NCI-H2107 (cell line): ENCODE measurements at regions not wholly inside any gene's neighbourhood (a gene's known extent, or its start where the extent isn't known, plus 50 kb on each side); places are given as distances from the start of the nearest gene placed in this dataset.
"Not testable (repeated sequence)": the region's sequence is repeated elsewhere in the genome, so short reads cannot be mapped to it uniquely, and the experiment has no call there.

Experiments used
- DNase-seq: peaks from one replicate; lab custom pipeline; 2025; lab: John Stamatoyannopoulos, UW

DNA sequence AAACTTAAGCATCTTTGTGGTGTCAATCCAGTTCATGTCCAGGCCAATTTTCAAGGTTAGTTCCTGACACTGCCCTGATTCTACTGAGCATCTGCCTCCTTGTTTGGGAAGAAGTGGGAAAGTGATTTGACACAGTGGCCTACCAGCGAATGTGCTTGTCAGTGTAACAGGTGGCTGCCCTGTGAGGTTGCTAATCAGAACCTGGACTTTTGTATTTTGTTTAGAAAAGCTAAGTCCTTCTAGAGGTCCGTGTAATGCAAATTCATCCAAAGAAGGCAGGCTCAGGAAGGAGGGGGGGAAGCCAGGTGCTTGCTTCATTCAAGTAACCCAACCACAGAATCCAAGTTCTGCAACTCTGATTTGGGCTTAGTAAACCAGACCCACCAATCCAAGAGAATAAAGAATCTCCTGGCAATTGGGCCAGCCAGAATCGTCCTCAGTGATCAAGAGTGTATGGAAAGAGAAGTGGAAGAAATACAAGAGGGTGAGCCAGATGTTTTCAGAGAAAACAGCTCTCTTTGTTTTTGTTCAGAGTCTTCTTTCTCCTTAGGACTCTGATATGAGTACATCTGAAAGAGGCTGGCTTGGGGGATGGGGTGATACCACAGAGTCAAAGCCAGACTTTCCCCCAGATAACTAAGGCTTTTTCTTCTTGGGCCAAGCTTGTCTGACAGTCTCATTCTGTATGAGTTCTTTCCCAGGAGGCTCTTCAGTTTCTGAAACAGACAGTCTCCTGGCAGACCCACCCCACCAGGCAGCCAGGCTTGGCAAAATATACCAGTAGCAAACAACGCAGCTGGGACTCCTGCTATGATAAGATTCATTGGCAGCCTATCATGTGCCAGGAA lies 508.9 kb upstream of the TBL1XR1 start:
- no peak for DNase-seq

DNA sequence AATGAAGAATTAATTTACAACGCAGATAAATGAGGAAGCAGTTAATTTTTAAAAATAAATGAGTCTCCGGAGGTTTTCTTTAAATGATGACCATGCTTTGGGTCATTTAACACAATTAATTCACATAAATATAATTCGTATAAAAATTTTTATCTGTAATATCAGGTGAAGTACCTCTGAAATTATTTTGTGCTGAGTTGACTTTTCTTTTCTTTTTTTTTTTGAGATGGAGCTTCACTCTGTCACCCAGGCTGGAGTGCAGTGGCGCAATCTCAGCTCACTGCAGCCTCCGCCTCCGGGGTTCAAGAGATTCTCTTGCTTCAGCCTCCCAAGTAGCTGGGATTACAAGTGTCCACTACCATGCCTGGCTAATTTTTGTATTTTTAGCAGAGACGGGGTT lies 512.2 kb upstream of the TBL1XR1 start:
- not testable (repeated sequence) for DNase-seq

DNA sequence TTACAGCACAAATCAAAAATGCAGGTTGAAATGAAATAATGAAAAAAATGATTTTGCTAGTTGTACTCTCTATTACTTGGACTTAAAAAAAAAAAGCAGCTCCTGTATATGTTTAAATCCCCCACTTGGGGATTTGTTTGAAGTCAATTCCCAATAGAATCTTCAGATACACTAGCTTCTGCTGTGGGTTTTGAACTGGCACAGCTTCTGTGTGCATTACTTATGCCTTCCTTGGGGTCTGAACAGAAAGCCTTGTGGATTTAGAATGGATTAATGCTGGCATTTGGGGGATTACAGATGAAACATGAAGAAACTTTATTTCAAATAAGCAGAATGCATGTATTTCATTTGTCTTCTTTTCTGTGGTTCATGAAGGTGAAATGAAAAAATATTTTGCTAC lies 513.2 kb upstream of the TBL1XR1 start:
- no peak for DNase-seq

DNA sequence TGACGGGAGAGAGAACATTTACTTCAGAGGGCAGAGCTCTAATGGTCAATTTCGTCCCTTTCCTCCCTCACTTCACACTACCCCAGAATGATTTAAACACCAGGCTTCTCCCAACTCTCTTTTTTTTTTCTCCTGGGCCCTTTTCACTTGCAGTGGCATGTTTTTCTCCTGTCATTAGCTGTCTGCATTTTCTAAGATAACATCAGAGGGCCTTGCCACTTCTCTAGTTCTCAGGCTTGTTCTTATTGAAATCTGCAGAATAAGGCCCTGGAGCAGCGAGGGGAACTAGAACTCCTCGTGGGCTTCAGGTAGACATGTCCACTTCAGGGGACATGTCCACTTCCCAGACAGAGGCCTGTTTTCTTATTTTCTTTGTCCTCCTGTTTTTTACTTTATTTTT lies 514.4 kb upstream of the TBL1XR1 start:
- no peak for DNase-seq

DNA sequence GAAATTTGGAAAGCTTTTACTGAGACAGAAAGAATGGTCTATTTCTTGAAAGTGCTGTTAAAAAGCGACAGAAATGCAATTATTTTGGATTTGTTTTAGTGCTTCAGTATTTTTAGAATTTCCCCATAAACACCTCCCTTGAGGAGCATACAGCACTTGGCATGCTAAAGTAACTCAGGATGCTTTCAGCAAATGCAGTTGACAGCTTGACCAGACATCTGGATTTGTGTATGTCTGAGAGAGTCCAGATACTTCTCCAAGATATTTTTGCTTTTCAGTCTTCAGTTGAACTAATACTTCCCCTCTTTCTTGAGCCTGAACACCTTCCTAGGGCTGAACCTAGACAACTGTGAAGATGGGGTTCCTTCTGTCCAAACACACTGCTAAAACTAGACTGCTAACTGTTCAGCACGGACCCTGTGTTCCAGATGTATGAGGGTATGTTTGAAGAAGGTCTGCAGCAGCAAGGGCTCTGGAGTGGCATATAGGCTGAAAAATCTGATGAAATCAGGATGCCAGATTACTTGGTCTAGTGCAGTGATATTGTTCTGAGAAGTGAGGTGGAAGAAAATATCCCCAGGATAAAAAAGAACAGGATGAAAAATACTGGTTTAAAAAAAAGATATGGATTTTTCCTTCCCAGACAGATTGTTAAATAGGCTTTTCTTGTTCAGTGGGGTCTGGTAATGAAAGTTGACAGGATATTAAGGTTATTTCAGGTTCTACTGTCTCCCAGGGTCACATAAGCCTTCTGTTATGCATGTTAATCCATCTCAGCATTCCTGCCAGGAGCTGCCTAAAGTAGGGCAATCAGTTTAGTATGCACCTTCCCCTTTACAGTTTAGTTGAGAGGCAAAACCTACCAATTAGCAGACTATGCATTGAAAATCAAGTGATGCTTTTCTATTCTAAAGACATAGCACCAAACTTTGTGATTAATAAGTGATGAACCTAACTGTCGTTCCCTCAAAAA lies 516.9 kb upstream of the TBL1XR1 start:
- no peak for DNase-seq

DNA sequence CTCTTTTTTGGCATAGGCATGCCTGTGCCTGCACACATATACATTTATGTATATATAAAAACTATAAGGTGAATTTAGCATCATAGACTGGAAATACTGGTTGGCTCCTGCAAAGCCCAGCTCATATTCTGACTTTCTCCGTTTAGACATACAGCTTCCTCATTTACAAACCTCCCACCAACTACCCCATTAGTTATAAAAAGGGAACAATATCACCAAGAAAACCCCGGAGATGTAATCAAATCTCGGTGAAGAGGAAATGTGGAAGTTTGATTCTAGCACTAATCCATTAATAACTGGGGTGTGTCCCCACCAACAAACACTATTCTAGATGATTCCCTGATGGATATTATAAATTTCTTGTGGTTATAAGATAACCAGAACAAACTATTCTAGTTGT lies 517.7 kb upstream of the TBL1XR1 start:
- DNase-seq: no peak

DNA sequence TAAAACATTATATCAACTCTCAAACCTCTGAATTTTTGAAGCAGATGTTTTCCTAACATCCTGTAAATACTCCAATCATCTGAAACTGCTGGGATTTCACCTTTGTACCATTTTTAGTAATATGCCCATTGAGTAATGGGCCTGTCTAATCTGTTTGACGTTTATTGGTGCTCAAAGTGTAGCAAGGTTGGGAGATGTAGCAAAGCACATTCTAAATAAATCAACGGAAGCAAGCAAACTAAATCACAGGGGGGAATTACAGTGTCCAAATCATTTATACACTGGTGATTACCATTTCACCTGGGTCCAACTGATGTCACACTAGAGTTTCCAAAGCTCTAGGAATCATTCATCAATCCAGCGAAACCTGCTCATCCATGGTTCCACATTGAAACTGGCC lies 518.7 kb upstream of the TBL1XR1 start:
- no peak for DNase-seq

DNA sequence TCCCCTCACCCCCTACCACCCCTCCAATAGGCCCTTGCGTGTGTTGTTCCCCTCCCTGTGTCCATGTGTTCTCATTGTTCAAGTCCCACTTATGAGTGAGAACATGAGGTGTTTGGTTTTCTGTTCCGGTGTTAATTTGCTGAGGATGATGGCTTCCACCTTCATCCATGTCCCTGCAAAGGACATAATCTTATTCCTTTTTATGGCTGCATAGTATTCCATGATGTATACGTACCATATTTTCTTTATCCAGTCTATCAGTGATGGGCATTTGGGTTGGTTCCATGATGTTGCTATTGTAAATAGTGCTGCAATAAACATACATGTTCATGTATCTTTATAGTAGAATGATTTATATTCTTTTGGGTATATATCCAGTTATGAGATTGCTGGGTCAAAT lies 523.6 kb upstream of the TBL1XR1 start:
- not testable (repeated sequence) for DNase-seq

DNA sequence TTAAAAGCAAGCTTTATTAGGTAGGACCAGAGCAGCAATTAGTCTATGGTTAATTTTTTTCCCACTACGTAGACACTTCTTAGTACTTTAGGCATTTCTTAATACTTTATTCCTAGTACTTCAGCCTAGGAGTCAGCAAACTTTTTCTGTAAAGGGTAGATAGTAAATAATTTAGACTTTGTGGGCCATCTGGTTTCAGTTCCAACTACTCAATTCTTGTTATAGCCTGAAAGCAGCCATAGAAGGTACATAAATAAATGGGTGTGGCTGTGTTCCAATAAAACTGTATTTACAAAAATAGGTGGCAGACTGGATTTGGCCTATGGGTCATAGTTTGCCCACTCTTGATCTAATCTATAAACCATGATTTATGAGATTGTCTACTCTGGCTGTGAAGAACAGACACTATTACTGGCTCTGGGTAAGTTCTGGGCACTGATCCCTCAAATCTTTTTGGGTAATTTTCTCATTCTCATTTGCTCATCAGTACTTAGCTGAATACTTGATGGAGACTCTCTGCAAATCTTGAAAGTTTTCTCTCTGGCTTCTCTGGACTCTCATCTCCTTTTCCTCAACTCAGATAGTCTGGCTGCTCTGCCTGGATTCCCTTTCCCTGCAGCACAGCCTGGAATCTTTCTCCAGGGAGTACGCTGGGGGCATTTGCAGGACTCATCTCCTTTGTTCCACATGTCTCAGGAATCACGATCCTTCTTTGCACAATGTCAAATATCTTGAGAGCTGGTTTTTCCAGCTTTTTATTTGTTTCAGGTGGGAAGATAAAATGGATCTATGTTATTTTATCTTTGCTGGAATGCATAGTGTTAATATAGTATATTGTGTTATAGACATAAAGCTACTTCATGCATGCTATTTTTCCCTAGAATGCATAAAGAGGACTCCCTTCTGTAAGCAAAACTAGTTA lies 524.8 kb upstream of the TBL1XR1 start:
- no peak for DNase-seq

DNA sequence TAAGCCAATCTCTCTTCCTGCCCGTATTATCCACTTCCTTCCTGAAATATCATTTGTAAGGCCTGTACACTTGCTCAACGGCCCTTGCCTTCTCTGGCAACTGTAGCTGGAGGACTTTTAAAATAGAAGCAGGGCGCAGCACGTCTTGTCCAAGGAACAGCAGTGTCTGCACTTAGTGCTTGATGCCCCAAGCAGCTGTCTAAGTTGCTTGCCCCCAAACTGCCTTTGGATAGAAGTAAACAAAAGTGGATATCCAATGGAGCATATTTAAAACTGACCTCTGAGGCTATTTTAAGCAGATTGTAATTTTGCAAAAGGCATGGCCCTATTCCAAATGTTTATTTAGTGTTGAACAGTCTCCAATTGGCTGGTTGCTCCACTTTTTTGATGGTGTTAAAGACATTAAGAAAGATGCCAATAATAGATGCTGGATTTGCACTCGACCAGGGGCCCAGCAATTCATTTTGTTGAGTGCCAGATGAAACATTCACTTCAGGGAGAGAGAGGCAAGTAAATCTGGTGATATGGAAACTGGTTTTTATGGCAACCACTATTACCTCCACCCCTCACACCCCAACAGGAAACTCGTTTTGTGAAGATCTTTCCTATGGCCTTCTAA lies 526.8 kb upstream of the TBL1XR1 start:
- DNase-seq: no peak

DNA sequence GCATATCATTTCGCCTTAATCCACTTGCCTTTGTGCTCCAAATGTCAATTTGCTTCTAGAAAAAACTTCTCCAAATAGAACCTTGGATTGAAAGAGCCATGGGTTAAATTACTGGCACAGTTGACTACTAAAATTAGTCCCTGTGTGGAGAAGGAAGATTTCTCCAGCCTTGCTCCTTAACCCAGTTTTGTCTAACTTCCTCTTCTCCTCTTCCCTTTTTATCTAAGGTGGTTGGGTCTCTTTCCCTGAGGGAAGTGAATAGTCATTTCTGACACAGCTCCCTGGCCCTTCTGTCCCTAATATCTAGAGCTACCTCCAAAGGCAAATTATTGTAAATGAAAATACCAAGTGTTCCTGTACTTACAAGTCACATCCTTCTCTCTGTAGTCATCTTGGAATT lies 527.9 kb upstream of the TBL1XR1 start:
- DNase-seq: no peak

DNA sequence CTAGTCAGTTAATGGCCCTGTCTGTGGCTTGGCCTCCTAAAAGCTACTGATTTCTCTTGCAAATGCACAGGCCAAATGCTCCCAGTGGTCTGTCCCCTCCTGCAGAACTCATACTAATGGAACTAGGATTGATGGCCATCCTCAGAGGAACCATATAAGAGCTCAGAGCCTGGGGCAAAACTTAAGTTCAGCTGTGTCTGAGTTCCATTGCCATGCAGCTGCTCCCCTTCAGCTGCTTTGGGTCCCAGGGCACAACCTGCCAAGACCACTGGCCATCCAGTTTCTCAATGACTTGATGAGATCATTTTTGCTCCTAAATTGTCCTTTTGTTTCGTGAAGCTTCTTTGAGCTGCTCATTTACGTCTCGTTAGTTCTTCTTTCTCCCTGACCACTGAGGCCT lies 529.5 kb upstream of the TBL1XR1 start:
- no peak for DNase-seq

DNA sequence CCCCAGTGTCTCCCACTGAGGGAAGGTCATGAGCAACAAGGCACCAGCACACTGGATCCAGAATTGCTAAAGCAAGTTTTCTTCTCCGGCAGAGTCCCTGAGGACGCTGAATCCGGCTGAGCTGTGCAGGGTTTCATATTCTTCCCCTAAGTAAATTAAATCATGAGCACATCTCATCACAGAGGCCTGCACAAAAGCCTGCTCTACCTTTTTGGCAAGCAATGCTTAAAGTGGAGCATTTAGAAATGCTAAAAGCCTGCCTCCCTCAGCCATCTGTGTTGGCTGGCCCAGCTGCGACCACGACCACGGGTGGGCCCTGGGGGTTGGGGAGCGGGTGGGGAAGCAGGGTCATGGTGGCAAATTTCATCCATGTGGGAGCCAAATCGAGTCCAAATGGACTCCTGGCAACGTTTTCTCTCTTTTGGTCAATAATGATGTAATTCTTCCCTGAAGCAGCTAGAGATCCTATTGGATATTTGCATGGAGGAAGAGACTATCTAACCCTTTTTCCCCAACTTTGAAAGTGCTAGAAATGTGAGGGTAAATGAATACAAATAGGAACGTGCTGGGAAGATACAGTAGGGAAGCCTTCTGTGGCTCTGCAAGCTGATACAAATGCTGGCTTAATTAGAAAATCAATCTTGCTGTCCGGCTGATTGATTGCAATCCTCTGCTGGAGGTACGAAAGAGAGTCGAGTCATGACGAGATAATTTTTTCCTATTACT lies 532.8 kb upstream of the TBL1XR1 start:
- peak; percentile 64 for DNase-seq

DNA sequence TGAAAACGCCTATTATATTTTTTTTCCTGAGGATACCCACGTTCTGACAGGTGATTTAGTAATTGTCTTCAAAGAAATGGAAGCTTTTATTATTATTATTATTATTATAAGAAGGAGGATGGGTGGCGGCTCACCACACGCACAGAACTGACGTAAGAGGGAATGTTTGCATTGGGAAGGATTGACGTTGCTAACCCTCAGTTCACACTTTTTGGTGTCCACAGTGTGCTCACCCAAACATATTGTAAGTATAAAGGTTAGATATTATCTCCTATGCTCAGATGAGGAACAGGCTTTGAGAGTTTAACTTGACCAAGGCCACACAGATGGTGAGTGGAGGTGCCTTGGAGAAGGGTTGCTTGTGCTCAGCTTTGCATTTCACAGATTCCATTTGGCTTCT lies 533.5 kb upstream of the TBL1XR1 start:
- DNase-seq: no peak

DNA sequence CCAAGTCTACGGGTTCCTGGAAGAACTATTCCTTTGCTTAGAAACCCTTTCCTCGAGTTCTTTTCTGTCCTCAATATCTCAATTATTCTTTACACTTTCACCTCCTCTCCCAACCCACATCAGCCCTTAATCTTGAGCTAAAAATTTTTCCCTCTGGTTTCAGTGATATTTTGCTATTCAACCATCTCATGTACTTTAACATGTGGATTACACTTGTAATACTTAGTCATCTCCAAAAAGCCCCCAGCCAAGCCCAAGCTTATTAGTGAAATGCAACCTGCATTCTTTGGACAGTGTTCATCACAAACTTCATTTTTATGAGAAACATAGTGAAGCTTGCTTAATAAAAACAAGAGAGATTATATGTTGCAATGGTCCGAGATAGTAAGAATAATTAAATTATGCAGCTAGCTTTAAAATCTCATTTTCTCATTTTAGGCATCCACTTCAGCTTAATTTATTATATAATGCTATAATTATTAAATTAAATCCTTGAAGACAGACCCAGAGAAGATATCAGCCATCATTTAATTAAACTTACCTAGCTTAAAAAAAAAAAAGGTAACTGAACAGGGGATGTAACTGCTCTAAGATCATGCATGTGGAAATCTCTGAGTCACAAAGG lies 534.5 kb upstream of the TBL1XR1 start:
- no peak for DNase-seq

DNA sequence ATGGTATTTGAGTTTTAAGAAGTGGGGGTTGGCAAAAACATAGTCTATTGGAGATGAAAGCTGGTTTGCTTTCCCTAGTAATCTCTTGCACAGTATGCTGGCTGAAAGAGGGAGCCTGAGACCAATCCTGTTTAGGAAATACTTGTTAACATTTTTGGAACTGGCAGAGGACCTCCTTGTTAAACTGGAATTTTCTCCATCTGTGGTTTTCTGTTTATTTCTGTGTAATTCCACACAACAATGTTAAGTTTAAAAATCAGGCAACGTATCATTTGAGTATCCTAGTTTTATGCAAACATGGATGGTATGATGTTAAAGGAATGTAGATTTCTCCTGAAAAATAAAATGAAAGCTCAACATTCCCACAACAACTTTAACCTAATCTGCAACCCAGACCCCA lies 536.0 kb upstream of the TBL1XR1 start:
- no peak for DNase-seq

DNA sequence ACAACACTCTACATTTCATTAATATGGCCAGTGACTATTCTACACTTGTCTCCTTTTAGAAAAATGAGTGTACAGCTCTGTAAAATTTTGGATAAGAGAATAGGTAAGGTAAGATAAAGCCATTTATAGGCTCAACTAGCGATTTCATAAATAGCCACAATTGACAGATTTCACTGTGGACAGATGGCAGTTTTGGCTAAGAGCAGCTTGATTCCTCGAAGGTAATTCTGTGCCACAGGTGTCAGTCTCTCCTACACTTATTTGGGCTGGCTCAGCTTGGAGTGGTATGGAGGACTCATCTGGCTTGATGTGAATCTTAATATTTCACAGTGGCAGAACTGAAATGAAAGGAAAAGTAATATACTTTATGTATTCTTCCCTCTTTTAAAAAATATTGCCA lies 536.7 kb upstream of the TBL1XR1 start:
- DNase-seq: no peak

DNA sequence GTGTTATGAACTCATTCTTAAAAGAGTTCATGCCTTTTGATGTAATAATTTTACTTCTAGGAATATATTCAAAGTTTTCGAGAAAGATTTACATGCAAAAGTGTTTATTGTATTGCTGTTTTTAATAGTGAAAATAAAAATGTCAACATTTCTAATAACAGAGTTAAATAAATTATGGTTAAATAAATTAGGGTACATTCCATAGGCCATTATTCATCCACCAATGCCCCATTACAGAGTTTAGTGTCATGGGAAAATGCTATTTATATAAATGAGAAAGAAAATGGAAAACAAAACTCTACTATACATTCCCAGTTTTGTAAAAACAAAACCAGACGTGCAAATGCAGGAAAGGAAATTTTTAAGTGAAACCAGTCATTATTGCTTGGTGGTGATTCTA lies 538.1 kb upstream of the TBL1XR1 start:
- no peak for DNase-seq

DNA sequence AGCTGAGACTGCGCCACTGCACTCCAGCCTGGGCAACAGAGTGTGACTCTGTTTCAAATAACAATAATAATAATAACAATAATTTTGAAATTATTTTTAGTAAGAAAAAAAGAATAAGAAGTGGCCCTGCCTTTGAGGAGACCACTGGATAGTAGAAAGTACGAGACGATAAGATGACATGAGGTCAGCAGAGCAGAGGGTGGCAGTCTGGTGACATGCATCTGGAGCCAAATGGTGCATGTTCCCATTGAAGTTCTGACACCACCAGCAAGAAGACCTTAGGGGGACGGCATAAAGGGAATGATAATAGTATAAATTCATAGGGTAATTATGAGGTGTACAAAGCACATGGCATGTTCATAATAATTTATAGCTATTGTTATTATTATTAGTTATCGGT lies 542.2 kb upstream of the TBL1XR1 start:
- DNase-seq: no peak

DNA sequence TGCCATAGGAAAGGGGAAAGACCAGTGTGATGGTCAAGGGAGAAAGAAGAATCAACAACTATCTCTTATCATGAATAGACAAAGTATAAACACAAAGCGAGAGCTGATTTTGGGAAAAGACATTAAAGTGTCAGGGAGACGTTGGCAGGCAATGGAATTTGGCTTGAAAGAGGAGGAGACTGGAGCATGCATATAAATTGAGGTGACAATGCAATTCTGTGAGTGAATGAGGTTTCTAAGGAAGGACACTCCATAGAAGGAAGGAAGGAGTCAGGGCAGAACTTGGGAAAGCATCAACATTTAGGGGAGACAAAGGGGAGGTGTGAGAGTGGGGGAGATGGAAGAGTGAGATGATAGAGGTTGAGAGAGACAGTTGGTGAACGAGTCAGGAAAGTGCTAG lies 543.0 kb upstream of the TBL1XR1 start:
- DNase-seq: no peak
